HEK293 (cell line): ENCODE measurements at regions not wholly inside any gene's neighbourhood (a gene's known extent, or its start where the extent isn't known, plus 50 kb on each side); places are given as distances from the start of the nearest gene placed in this dataset.

Experiments used
- CTCF ChIA-PET: fragments of 350-600 bp; formaldehyde crosslinking; extraction: SDS; loops from one replicate; lab custom pipeline; 2021; ENCODE audit warnings: antibody characterized with exemption; lab: Yijun Ruan, JAX
- POLR2A ChIA-PET: fragments of 300-600 bp; formaldehyde crosslinking; extraction: SDS; loops from one replicate; lab custom pipeline; 2020; ENCODE audit warnings: antibody characterized with exemption, inconsistent platforms; lab: Yijun Ruan, JAX
- H3K27ac ChIP-seq: fragments of 200-500 bp; sonication (Bioruptor generic); 2 replicates; pipeline ENCODE4 v1.5.1; 2014; ENCODE audit warnings: low read depth, low read length, control low read depth, inconsistent platforms; ENCODE audit errors: extremely low read depth
- H3K36me3 ChIP-seq, 2 experiments: fragments of 200-500 bp in 1 of 2; sonication (Bioruptor generic) in 1 of 2; 1 replicate in 1 of 2; 2 replicates in 1 of 2; pipeline ENCODE4 v1.5.1; 2014 to 2017; ENCODE audit warnings: inconsistent platforms in 2 of 2, low read length in 2 of 2; ENCODE audit not compliant: control insufficient read depth in 2 of 2, insufficient read depth in 1 of 2
- H3K4me1 ChIP-seq: fragments of 200-500 bp; sonication (Bioruptor generic); 2 replicates; pipeline ENCODE4 v1.5.1; 2014; ENCODE audit warnings: mild to moderate bottlenecking, low read length, inconsistent platforms; ENCODE audit not compliant: control insufficient read depth, insufficient read depth
- H3K4me3 ChIP-seq: 2 replicates; pipeline ENCODE4 v1.5.1; 2011; ENCODE audit warnings: low read depth, mild to moderate bottlenecking, control low read depth, low read length, moderate library complexity
- H3K9me3 ChIP-seq: fragments of 200-500 bp; sonication (Bioruptor generic); 2 replicates; pipeline ENCODE4 v1.5.1; 2014; ENCODE audit warnings: low read depth, low read length, inconsistent platforms; ENCODE audit not compliant: control insufficient read depth, insufficient read depth
- BCL11B ChIP-seq: fragments of 450-650 bp; formaldehyde crosslinking; IDR thresholded peaks from 2 replicates; pipeline ENCODE4 v1.5.1; 2016; ENCODE audit warnings: low read depth, missing biosample characterization, missing genetic modification characterization
- SCRT1 ChIP-seq: fragments of 450-650 bp; formaldehyde crosslinking; IDR thresholded peaks from 2 replicates; pipeline ENCODE4 v1.5.1; 2016; ENCODE audit warnings: missing biosample characterization, missing genetic modification characterization, borderline replicate concordance
- ZBTB1 ChIP-seq: fragments of 450-650 bp; formaldehyde crosslinking; IDR thresholded peaks from 2 replicates; pipeline ENCODE4 v1.5.1; 2016; ENCODE audit warnings: missing biosample characterization, missing genetic modification characterization
- ZNF121 ChIP-seq: fragments of 450-650 bp; formaldehyde crosslinking; IDR thresholded peaks from 2 replicates; pipeline ENCODE4 v1.5.1; 2016; ENCODE audit warnings: missing biosample characterization, missing genetic modification characterization
- ZNF16 ChIP-seq: fragments of 450-650 bp; formaldehyde crosslinking; IDR thresholded peaks from 2 replicates; pipeline ENCODE4 v1.5.1; 2016; ENCODE audit warnings: low read depth, missing biosample characterization, missing genetic modification characterization
- ZNF175 ChIP-seq: fragments of 450-650 bp; formaldehyde crosslinking; IDR thresholded peaks from 2 replicates; pipeline ENCODE4 v1.5.1; 2016; ENCODE audit warnings: missing biosample characterization, missing genetic modification characterization
- ZNF2 ChIP-seq: fragments of 450-650 bp; formaldehyde crosslinking; IDR thresholded peaks from 2 replicates; pipeline ENCODE4 v1.5.1; 2016; ENCODE audit warnings: missing biosample characterization, missing genetic modification characterization
- ZNF211 ChIP-seq: fragments of 450-650 bp; formaldehyde crosslinking; IDR thresholded peaks from 2 replicates; pipeline ENCODE4 v1.5.1; 2016; ENCODE audit warnings: low read depth, missing biosample characterization, missing genetic modification characterization
- ZNF26 ChIP-seq: fragments of 450-650 bp; formaldehyde crosslinking; IDR thresholded peaks from 2 replicates; pipeline ENCODE4 v1.5.1; 2016; ENCODE audit warnings: missing biosample characterization, missing genetic modification characterization
- ZNF37A ChIP-seq: fragments of 450-650 bp; IDR thresholded peaks from 2 replicates; pipeline ENCODE4 v1.5.1; 2018; ENCODE audit warnings: missing biosample characterization, missing genetic modification characterization
- ZNF600 ChIP-seq: fragments of 450-650 bp; formaldehyde crosslinking; IDR thresholded peaks from 2 replicates; pipeline ENCODE4 v1.5.1; 2016; ENCODE audit warnings: missing biosample characterization, missing genetic modification characterization
- ZNF624 ChIP-seq: fragments of 450-650 bp; formaldehyde crosslinking; IDR thresholded peaks from 2 replicates; pipeline ENCODE4 v1.5.1; 2017; ENCODE audit warnings: missing biosample characterization, missing genetic modification characterization
- ZNF626 ChIP-seq: fragments of 450-650 bp; sonication (Bioruptor Pico); formaldehyde crosslinking; IDR thresholded peaks from 2 replicates; pipeline ENCODE4 v1.5.1; 2018; ENCODE audit warnings: missing biosample characterization, missing genetic modification characterization, inconsistent platforms
- ZNF692 ChIP-seq: fragments of 450-650 bp; formaldehyde crosslinking; IDR thresholded peaks from 2 replicates; pipeline ENCODE4 v1.5.1; 2016; ENCODE audit warnings: missing biosample characterization, missing genetic modification characterization
- ZSCAN23 ChIP-seq: fragments of 450-650 bp; formaldehyde crosslinking; IDR thresholded peaks from 2 replicates; pipeline ENCODE4 v1.5.1; 2016; ENCODE audit warnings: missing biosample characterization, missing genetic modification characterization
- ZSCAN5A ChIP-seq: fragments of 450-650 bp; formaldehyde crosslinking; IDR thresholded peaks from 2 replicates; pipeline ENCODE4 v1.5.1; 2016; ENCODE audit warnings: missing biosample characterization, missing genetic modification characterization
- TF ChIP-seq, protein P1 (sequence below): fragments of 450-650 bp; formaldehyde crosslinking; IDR thresholded peaks from 2 replicates; pipeline ENCODE4 v1.5.1; 2016; ENCODE audit warnings: missing biosample characterization, missing genetic modification characterization
- TF ChIP-seq, protein P2 (sequence below): fragments of 450-650 bp; formaldehyde crosslinking; IDR thresholded peaks from 2 replicates; pipeline ENCODE4 v1.5.1; 2016; ENCODE audit warnings: missing biosample characterization, missing genetic modification characterization, borderline replicate concordance
- TF ChIP-seq, protein P3 (sequence below): fragments of 450-650 bp; formaldehyde crosslinking; IDR thresholded peaks from 2 replicates; pipeline ENCODE4 v1.5.1; 2016; ENCODE audit warnings: missing biosample characterization, missing genetic modification characterization

DNA sequence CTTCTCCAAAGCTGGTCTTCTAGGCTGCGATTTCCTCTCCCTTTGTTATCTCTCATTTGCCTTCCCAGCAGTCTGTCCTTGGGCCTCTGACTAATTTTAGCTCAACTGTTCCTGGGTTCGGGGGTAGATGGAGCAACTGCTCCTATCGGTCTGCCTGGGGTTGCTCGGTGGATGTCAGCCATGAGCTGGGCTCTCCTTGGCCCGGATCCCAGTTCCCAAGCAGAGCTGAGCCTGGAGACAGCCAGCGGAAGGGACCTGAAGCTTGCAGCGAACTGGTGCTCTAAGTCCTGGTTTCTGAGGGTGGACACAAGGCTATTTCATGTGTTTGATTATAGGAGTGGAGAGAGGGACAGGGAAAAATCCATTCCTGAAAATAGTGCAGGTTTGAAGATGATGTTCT, 423.0 kb downstream of the RPS6KC1 start:
- ChIA-PET CTCF (no interaction called here), POLR2A (no interaction called here)
- H3K27ac ChIP-seq, result no peak overlapping the region
- no peaks in the 10 kb centered on the region for H3K4me1 ChIP-seq
- TF ChIP-seq, protein P1, sequence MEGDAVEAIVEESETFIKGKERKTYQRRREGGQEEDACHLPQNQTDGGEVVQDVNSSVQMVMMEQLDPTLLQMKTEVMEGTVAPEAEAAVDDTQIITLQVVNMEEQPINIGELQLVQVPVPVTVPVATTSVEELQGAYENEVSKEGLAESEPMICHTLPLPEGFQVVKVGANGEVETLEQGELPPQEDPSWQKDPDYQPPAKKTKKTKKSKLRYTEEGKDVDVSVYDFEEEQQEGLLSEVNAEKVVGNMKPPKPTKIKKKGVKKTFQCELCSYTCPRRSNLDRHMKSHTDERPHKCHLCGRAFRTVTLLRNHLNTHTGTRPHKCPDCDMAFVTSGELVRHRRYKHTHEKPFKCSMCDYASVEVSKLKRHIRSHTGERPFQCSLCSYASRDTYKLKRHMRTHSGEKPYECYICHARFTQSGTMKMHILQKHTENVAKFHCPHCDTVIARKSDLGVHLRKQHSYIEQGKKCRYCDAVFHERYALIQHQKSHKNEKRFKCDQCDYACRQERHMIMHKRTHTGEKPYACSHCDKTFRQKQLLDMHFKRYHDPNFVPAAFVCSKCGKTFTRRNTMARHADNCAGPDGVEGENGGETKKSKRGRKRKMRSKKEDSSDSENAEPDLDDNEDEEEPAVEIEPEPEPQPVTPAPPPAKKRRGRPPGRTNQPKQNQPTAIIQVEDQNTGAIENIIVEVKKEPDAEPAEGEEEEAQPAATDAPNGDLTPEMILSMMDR (tag by site-specific recombination), result no peak
- no peak for TF ChIP-seq ZSCAN23 (tag by site-specific recombination)
- no peak for TF ChIP-seq ZSCAN5A (tag by site-specific recombination)
- no peak for TF ChIP-seq ZNF26 (tag by site-specific recombination)
- TF ChIP-seq ZNF16 (tag by site-specific recombination), result no peak
- no peak for TF ChIP-seq ZNF175 (tag by site-specific recombination)
- TF ChIP-seq ZNF624, result no peak
- no peaks in the 10 kb centered on the region for H3K9me3 ChIP-seq
- H3K4me3 ChIP-seq, result no peak overlapping the region
- no peaks in the 10 kb centered on the region for H3K36me3 ChIP-seq

- Histone ChIP-seq H3K9me3 (no peaks in the 10 kb centered on the region), H3K27ac (no peak overlapping the region), H3K4me1 (no peaks in the 10 kb centered on the region), H3K4me3 (no peak overlapping the region), H3K36me3 (no peaks in the 10 kb centered on the region)
- ChIA-PET CTCF (no interaction called here), POLR2A (no interaction called here)
- TF ChIP-seq ZNF600 (no peak), ZNF2 (no peak), ZNF692 (tag by site-specific recombination) (no peak), ZNF121 (tag by site-specific recombination) (no peak), ZBTB1 (tag by site-specific recombination) (no peak), ZNF626 (no peak), ZNF211 (tag by site-specific recombination) (no peak), ZNF26 (tag by site-specific recombination) (no peak), BCL11B (no peak), SCRT1 (tag by site-specific recombination) (no peak), ZNF37A (tag by site-specific recombination) (no peak)
- TF ChIP-seq, protein P2, sequence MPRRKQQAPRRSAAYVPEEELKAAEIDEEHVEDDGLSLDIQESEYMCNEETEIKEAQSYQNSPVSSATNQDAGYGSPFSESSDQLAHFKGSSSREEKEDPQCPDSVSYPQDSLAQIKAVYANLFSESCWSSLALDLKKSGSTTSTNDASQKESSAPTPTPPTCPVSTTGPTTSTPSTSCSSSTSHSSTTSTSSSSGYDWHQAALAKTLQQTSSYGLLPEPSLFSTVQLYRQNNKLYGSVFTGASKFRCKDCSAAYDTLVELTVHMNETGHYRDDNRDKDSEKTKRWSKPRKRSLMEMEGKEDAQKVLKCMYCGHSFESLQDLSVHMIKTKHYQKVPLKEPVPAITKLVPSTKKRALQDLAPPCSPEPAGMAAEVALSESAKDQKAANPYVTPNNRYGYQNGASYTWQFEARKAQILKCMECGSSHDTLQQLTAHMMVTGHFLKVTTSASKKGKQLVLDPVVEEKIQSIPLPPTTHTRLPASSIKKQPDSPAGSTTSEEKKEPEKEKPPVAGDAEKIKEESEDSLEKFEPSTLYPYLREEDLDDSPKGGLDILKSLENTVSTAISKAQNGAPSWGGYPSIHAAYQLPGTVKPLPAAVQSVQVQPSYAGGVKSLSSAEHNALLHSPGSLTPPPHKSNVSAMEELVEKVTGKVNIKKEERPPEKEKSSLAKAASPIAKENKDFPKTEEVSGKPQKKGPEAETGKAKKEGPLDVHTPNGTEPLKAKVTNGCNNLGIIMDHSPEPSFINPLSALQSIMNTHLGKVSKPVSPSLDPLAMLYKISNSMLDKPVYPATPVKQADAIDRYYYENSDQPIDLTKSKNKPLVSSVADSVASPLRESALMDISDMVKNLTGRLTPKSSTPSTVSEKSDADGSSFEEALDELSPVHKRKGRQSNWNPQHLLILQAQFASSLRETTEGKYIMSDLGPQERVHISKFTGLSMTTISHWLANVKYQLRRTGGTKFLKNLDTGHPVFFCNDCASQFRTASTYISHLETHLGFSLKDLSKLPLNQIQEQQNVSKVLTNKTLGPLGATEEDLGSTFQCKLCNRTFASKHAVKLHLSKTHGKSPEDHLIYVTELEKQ, result no peak
- TF ChIP-seq, protein P3, sequence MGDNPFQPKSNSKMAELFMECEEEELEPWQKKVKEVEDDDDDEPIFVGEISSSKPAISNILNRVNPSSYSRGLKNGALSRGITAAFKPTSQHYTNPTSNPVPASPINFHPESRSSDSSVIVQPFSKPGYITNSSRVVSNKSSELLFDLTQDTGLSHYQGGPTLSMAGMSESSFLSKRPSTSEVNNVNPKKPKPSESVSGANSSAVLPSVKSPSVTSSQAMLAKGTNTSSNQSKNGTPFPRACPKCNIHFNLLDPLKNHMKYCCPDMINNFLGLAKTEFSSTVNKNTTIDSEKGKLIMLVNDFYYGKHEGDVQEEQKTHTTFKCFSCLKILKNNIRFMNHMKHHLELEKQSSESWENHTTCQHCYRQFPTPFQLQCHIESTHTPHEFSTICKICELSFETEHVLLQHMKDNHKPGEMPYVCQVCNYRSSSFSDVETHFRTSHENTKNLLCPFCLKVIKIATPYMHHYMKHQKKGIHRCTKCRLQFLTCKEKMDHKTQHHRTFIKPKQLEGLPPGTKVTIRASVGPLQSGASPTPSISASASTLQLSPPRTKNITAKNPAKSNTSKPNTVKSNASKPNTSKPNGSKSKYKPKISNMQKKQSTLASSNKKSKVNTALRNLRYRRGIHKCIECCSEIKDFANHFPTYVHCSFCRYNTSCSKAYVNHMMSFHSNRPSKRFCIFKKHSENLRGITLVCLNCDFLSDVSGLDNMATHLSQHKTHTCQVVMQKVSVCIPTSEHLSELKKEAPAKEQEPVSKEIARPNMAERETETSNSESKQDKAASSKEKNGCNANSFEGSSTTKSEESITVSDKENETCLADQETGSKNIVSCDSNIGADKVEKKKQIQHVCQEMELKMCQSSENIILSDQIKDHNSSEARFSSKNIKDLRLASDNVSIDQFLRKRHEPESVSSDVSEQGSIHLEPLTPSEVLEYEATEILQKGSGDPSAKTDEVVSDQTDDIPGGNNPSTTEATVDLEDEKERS (tag by site-specific recombination), result no peak
These were observed 430.4 kb downstream of the RPS6KC1 start for GRCh38 chr1:213481395-213481794.
